ENCODE measurements at regions not wholly inside any gene's neighbourhood (a gene's known extent, or its start where the extent isn't known, plus 50 kb on each side); places are given as distances from the start of the nearest gene placed in this dataset.

DNA sequence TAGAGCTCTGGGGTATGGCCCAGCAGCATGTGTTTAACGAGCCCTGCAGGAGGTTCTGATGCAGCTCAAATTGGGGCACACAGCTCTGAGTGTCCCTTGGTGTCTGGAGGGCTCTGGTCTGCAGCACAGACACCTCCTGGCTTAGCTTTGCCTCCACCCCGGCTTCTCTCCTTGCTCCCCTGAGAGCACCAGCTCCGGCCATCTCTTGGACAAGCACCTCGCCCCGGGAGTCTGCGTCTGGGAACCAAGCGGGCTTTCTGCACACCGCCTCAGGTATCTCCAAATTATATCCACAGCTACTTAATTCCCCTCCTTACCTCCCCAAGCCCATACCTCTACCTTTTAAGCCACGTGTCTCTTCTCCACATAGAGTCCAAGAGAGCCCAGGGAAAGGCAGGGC lies 83.7 kb upstream of the IRX4 start:
- H4K20me1 ChIP-seq (ENCODE audit: low read length): no peaks in the 10 kb centered on the region
- H3K4me2 ChIP-seq (ENCODE audit: low read length): no peak overlapping the region
- POLR2A ChIA-PET (ENCODE audit: unreplicated experiment): no interaction called here
- CTCF ChIA-PET: no interaction called here
- intact Hi-C loops (cut with micrococcal nuclease): no loop called here
- H3F3A ChIP-seq (ENCODE audit: low read length, unreplicated experiment): no peaks in the 10 kb centered on the region
- no peaks in the 10 kb centered on the region for H3K4me1 ChIP-seq (ENCODE audit: insufficient read depth, low read length)
- peaks cover 54% of the 10 kb centered on the region for H3K27me3 ChIP-seq (ENCODE audit: low read length)
- no peak for TF ChIP-seq EZH2phosphoT487 (IDR thresholded peaks at IDR 0.05; ENCODE audit: borderline replicate concordance, low read length)
- no peak for TF ChIP-seq EZH2 (IDR thresholded peaks at IDR 0.05; ENCODE audit: low read length, unreplicated experiment)
- TF ChIP-seq, protein P1, sequence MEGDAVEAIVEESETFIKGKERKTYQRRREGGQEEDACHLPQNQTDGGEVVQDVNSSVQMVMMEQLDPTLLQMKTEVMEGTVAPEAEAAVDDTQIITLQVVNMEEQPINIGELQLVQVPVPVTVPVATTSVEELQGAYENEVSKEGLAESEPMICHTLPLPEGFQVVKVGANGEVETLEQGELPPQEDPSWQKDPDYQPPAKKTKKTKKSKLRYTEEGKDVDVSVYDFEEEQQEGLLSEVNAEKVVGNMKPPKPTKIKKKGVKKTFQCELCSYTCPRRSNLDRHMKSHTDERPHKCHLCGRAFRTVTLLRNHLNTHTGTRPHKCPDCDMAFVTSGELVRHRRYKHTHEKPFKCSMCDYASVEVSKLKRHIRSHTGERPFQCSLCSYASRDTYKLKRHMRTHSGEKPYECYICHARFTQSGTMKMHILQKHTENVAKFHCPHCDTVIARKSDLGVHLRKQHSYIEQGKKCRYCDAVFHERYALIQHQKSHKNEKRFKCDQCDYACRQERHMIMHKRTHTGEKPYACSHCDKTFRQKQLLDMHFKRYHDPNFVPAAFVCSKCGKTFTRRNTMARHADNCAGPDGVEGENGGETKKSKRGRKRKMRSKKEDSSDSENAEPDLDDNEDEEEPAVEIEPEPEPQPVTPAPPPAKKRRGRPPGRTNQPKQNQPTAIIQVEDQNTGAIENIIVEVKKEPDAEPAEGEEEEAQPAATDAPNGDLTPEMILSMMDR (conservative IDR thresholded peaks at IDR 0.05; ENCODE audit: low read depth, low read length): no peak
- no peaks in the 10 kb centered on the region for H3K36me3 ChIP-seq (ENCODE audit: low read depth, low read length)
- BruUV-seq (replicated peaks): no TSS peak
- DNase-seq (no peak), ATAC-seq (no peak)
- no peaks in the 10 kb centered on the region for H3K9me3 ChIP-seq (ENCODE audit: low read length)
- no peak overlapping the region for H3K4me3 ChIP-seq (ENCODE audit: low read length)
- no peak overlapping the region for H3K9ac ChIP-seq (ENCODE audit: low read length)
- H3K79me2 ChIP-seq (ENCODE audit: low read length): no peaks in the 10 kb centered on the region
- no peak overlapping the region for H2AFZ ChIP-seq (ENCODE audit: low read length)
- H3K27ac ChIP-seq (ENCODE audit: low read length): no peak overlapping the region
- no peaks in the 10 kb centered on the region for H3K9me2 ChIP-seq (replicated peaks; ENCODE audit: low read length)

DNA sequence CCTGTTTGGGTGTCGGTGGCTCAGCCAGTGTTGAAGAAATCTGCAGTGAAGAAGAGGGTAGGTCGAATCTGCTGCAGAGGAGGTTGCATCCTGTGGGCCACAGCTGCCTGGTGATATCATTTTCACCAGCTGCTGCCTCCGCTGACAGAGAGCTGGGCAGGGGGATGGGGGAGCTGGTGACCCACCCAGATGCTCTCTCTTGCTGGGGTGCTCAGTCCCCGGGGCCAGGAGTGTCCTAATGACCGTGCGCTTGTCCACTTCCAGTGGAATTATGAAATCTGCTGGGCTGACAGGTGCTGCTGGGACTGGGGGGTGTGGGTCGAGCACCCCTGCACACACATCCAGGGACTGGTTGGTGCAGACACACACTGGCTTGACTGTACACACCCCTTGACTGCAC lies 83.2 kb upstream of the IRX4 start:
- ATAC-seq: no peak

DNA sequence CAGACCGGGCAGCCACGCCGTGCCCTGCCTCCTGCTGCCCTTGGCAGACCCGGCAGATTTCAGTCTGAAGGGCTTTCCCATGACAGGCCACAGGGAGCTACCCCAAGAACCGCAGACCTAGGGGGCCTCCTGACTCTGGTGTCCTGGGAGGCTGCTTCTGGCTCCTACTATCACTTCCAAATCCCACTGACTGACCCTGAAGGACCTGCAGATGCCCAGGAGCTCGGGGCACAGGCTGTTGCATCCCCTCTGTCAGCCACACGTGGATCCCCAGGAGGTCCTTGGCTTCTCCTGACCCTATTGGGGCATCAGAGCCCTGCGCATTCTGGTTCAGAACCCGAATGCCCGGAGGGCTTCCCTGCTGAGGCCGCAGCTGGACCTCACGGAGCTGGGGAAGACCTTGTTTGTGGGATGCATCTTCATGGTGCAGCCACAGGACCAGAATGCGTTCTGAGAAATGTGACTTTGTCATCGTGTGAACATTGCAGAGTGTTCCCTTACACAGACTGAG lies 81.3 kb upstream of the IRX4 start:
- H3K9me3 ChIP-seq (ENCODE audit: low read length): no peaks in the 10 kb centered on the region
- H4K20me1 ChIP-seq (ENCODE audit: low read length): no peaks in the 10 kb centered on the region
- H3K36me3 ChIP-seq (ENCODE audit: low read depth, low read length): no peaks in the 10 kb centered on the region
- intact Hi-C loops (cut with micrococcal nuclease): no loop called here
- TF ChIP-seq, protein P1 (conservative IDR thresholded peaks at IDR 0.05; ENCODE audit: low read depth, low read length): no peak
- no peak for TF ChIP-seq EZH2 (IDR thresholded peaks at IDR 0.05; ENCODE audit: low read length, unreplicated experiment)
- no peak for TF ChIP-seq EZH2phosphoT487 (IDR thresholded peaks at IDR 0.05; ENCODE audit: borderline replicate concordance, low read length)
- CTCF ChIA-PET: no interaction called here
- no peak overlapping the region for H3K27ac ChIP-seq (ENCODE audit: low read length)
- H3K27me3 ChIP-seq (ENCODE audit: low read length): peaks cover 54% of the 10 kb centered on the region
- POLR2A ChIA-PET (ENCODE audit: unreplicated experiment): no interaction called here
- H3K9me2 ChIP-seq (replicated peaks; ENCODE audit: low read length): no peaks in the 10 kb centered on the region
- no peak overlapping the region for H3K4me2 ChIP-seq (ENCODE audit: low read length)
- DNase-seq (no peak), ATAC-seq (no peak)
- H3K9ac ChIP-seq (ENCODE audit: low read length): no peak overlapping the region
- BruUV-seq (replicated peaks): no TSS peak
- H3K79me2 ChIP-seq (ENCODE audit: low read length): no peaks in the 10 kb centered on the region
- H3K4me1 ChIP-seq (ENCODE audit: insufficient read depth, low read length): no peaks in the 10 kb centered on the region
- H2AFZ ChIP-seq (ENCODE audit: low read length): no peak overlapping the region
- H3F3A ChIP-seq (ENCODE audit: low read length, unreplicated experiment): no peaks in the 10 kb centered on the region
- no peak overlapping the region for H3K4me3 ChIP-seq (ENCODE audit: low read length)

More for the DNA sequence above, 83.2 kb upstream of the IRX4 start:
- no peak overlapping the region for H3K4me2 ChIP-seq (ENCODE audit: low read length)
- ChIA-PET POLR2A (ENCODE audit: unreplicated experiment) (no interaction called here), CTCF (no interaction called here)
- TF ChIP-seq, protein P1 (conservative IDR thresholded peaks at IDR 0.05; ENCODE audit: low read depth, low read length): no peak
- no peak for TF ChIP-seq EZH2phosphoT487 (IDR thresholded peaks at IDR 0.05; ENCODE audit: borderline replicate concordance, low read length)
- TF ChIP-seq EZH2 (IDR thresholded peaks at IDR 0.05; ENCODE audit: low read length, unreplicated experiment): no peak
- H3K9me2 ChIP-seq (replicated peaks; ENCODE audit: low read length): no peaks in the 10 kb centered on the region
- H3K4me1 ChIP-seq (ENCODE audit: insufficient read depth, low read length): no peaks in the 10 kb centered on the region
- no peak overlapping the region for H2AFZ ChIP-seq (ENCODE audit: low read length)
- no peak overlapping the region for H3K9ac ChIP-seq (ENCODE audit: low read length)
- H4K20me1 ChIP-seq (ENCODE audit: low read length): no peaks in the 10 kb centered on the region
- no TSS peak for BruUV-seq (replicated peaks)
- peaks cover 54% of the 10 kb centered on the region for H3K27me3 ChIP-seq (ENCODE audit: low read length)
- H3K36me3 ChIP-seq (ENCODE audit: low read depth, low read length): no peaks in the 10 kb centered on the region
- no peak overlapping the region for H3K27ac ChIP-seq (ENCODE audit: low read length)
- H3K4me3 ChIP-seq (ENCODE audit: low read length): no peak overlapping the region
- H3K9me3 ChIP-seq (ENCODE audit: low read length): no peaks in the 10 kb centered on the region
- no peaks in the 10 kb centered on the region for H3K79me2 ChIP-seq (ENCODE audit: low read length)
- intact Hi-C loops (cut with micrococcal nuclease): no loop called here
- H3F3A ChIP-seq (ENCODE audit: low read length, unreplicated experiment): no peaks in the 10 kb centered on the region
- DNase-seq: no peak
